Right ventricle myocardium inferior (tissue), 1 donor: ENCODE measurements at regions not wholly inside any gene's neighbourhood (a gene's known extent, or its start where the extent isn't known, plus 50 kb on each side); places are given as distances from the start of the nearest gene placed in this dataset.

Experiments used
- ATAC-seq: fragments of 200-7000 bp; cut with Tn5 transposase; one replicate; pipeline ENCODE4 v1.9.1; 2020; ENCODE audit warnings: mild to moderate bottlenecking, moderate library complexity
- DNase-seq: peaks from one replicate; pipeline ENCODE4 v3.0.0; 2021; ENCODE audit errors: missing footprints
- intact Hi-C: fragments of 100-400 bp; cut with DNase I; formaldehyde crosslinking; loops from one replicate; pipeline ENCODE4 v1.11.0; 2022
- donor health status: DM: no; HTN: yes; CAD: no; lungs with severe emphysema.

DNA sequence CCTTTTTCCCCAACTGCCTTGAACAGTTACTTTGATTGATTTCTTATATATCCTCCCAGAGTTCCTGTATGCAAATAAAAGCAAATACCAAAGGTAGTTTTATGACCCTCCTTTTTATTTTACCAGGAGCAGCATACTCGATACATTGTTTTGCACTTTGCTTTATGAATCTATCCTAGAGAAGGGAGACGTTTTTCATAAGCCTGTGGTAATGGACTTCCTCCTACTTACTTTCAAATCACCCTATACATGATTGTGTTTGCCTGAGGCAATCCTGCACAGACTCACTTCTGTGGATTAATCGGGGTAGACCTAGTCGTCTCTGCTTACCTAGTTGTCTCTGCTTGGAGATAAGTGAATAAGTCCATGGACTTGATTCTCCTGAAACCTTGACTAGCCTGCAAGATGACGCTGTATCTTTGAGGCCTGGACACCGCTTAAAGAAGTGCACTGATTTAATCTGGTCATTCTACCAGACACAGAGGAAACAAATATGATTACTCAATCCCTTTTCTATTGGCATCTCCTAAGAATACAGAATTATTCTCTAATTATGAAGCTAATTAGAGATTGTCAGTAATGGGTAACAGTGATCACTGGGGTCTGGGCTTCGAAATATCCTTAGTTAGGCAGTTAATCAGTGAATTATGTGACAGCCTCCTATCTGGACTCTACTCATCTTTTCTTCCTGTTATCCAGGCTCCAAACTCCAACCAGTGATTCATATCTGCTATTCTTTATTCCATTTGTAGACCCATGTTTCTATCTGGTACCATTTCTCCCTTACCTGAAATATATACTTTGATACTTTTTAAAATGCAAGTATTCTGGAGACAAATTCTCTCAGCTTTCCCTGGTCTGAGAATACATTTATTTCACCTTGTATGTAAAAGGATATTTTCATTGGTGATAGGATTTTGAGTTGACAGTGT lies 447.4 kb upstream of the TRIB2 start:
- DNase-seq, result no peak
- no peak for ATAC-seq
- intact Hi-C loops, result no loop called here

DNA sequence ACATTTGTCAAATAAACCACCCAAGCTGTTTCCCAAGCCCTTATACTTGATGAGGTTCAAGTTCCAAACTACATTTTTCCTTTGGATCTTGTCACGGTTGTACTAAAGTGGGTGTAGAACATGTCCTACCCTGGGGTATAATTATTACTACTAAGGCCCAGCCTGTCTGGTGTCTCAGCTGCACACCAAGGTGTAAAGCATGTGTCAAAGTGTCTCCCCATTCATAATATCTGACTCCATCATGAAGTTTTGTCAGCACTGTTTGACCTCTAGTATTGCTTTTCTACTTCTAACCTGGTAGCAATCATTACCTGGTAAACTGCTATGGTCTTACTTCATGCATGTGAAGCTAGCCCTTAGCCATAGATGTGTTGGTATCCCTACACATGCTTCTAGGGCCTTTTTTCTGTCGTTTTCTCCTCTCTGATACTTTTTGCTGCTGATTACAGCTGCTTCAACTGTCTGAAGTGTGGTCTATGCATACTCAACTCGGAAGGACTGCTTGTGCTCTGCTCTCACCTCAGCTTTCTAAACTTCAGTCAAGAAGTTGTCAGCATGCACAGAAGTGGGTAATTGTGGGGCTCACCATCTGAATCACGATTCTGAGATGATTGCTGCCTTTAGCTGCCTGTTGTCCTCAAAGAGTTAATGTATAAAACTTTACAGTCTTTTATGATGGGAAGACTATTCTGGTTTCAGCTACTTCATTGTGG lies 445.7 kb upstream of the TRIB2 start:
- ATAC-seq (no peak), DNase-seq (no peak)
- intact Hi-C loops, result no loop called here

DNA sequence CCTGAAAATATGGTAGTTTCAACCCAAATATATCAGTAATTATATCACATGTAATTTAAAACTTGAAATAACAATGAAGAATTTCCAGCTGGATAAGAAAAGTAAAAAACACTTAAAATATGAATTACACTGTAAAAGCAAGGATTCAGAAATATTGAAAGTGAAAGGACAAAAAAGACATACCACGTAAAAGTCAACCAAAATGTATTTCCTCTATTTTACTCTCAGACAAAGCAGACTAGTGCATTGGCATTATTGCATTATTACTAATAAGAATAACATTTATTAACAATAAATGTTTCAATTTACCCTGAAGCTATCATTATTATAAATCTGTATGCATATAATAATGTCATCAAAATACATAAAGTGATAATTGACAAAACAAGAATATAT lies 445.1 kb upstream of the TRIB2 start:
- intact Hi-C loops, result no loop called here
- DNase-seq, result no peak

DNA sequence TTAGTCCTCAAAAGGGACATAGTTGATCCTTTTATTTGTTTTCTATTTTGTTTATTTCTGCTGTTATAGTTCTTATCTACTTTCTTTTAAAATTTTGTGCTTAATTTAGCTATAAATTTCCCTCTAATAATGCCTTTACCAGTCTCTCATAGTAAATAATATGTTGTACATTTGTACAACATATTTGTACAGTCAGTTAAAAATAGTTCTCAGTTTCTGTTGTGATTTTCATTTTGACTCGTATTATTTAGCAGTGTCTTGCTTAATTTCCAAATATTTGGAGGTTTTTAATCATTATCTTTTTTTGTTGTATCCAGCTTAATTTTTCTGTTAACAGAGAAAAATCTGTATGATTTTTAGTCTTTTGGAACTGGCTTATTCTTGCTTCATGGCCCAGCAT lies 443.6 kb upstream of the TRIB2 start:
- no peak for ATAC-seq
- intact Hi-C loops, result no loop called here
- DNase-seq, result no peak

More for the DNA sequence above, 445.1 kb upstream of the TRIB2 start:
- ATAC-seq, result no peak

DNA sequence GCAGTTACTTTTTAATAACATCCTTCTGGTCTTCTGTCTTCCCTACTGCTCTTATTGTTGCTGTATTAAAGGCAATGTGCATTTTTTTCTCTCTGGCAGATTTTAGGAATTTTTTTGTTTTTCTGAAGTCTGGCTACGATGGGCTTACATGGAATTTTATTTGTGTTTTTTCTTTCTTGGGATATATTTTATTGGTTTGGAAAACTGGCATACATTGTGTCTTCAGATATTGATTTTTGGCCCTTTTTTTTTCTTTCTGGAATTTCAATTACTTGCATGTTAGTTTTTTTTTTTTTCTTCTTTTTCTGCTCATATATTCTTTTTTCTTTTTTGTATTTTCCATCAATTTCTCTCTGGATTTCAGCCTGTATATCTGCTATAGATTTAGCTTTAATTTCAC lies 442.1 kb upstream of the TRIB2 start:
- intact Hi-C loops, result no loop called here
- DNase-seq (no peak), ATAC-seq (no peak)

DNA sequence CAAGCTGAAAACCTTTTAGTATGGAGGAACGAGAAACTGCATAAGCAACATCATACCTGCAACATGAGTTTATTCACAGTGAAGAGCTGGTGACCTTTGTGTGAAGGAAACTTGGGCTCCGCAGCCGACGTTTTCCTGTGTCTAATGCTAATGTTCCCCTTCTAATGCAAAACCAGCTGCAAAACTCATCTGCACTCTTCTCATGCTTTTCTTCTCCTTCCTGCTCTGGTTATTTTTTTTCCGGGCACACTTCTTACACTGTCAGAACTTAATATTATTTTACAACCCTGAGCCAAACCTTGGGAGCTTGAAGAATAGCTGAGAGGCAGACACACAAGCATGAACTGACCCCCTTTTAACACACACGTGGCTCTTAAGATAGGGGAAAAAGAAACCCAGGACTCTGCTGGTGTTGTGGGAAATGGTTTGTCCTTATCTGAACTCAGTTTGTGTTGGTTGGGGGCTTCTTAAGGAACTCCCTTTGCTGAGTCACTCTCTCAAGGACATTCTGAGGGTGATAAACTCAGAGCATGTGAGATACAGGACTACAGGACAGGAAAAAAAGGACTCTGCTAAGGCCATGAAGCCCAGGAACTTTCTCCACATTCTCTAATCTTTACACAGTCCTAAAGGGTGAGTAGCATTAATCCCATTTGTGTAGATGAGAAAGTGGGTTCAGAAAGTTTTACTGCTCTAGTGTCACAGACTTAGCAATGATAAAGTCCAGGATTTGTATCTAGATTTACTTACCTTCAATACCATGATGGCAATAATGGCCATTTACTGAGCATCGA lies 439.3 kb upstream of the TRIB2 start:
- intact Hi-C loops, result no loop called here
- no peak for DNase-seq
- ATAC-seq, result no peak

DNA sequence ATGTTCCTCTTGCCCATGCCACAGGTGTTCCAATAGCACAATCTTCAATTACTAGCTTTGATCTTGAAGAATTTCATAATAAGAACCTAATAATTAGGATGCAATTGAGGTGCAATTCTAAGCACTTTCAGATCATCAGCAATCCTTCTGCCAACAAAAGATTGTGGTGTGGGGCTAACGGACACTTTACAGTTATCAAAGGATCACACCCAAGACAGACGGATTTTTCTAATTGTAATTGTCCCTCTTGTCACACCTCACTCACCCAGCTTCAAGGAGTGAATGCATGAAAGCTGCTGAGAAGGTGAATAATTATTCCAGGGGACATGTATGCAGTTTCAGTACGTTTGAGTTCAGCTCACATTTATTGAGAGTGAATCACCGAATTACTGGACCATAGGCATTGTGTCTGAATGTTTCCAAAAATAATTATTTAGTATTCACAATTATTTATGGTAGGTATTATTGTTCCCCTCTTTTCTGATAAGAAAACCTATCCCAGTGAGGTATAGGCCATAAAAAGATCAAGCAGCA lies 438.5 kb upstream of the TRIB2 start:
- intact Hi-C loops, result no loop called here
- ATAC-seq (no peak), DNase-seq (no peak)

DNA sequence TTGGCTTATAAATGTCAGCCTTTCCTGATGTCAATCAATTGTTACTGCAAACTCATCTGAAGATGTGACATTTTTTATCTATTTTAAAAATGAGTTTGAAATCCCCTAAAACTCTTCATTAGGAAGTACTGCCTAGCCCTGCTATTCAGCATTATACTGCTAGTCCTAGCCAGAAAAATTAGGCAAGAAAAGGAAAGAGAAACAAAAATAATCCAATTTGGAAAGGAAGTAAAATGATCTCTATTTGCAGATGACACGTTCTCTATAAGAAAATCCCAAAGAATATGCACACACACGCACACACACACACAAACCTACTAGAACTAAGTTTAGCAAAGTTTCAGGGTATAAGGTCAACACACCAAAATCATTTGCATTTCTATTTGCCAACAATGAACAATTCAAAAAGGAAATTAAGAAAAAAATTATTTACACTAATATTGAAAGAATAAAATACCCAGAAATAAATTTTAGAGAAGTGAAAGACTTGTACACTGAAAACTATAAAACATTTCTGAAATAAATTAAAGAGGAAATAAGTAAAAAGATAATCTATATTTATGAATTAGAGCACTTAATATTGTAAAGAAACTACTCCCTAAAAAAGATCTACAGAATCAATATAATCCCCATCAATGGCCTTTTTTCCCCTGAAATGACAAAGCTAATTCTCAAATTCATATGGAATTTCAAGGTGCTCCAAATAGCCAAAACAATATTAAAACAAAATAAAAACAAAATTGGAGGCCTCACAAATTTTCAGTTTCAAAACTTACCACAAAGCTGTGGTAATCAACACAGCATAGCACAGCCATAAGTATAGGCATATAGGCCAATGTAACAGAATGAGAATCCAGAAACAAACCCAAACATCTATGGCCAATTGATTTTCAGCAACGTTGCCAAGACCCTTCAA lies 433.7 kb upstream of the TRIB2 start:
- ATAC-seq (no peak), DNase-seq (no peak)
- intact Hi-C loops, result no loop called here

DNA sequence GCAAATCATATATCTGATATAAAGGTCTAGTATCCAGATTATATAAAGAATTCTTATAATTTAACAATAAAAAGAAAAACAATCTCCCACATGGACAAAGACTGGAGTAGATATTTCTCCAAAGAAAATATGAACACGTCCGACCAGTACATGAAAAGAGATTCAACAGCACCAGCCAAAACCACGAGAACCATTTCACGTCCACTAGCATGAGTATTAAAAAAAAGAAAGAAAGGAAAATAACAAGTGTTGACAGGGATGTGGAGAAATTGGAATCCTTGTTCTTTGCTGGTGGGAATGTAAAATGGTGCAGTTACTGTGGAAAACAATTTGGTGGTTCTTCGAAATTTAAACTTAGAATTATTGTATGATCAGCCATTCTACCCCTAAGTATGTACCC lies 432.7 kb upstream of the TRIB2 start:
- no peak for ATAC-seq

DNA sequence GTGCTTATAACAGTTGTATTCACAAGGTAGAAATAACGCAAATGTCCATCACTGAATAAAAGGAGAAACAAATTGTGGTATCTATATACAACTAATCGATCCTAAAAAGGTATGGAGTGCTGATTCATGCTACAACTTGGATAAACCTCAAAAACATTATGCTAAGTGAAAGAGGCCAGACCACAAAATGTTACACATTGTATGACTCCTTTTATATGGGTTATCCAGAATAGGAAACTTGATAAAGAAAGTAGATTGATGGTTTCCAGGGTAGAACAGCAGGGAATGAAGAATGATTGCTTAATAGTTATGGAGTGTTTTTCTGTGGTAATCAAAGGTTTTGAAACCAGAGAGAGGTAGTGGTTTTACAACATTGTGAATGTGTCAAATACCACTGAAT lies 432.2 kb upstream of the TRIB2 start:
- ATAC-seq (no peak), DNase-seq (no peak)
- intact Hi-C loops, result no loop called here

More for the DNA sequence above, 432.7 kb upstream of the TRIB2 start:
- no peak for DNase-seq
- intact Hi-C loops, result no loop called here

DNA sequence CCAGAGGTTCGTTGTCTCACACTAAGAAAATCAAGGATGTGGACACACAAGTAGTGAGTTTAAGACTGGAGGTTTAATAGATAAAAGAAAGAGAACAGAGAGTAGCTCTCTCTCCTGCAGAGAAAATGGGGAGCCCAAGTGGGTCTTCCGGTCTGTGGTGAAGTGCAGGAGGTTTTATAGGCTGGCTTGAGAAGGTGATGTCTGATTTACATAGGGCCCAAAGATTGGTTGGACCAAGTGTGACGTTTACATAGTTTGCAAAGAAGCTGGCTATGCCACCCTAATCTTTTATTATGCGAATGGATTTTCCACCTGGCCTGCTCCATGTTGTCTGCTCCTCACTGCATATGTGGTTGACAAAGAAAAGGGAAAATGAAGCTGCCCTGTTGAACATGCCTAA lies 430.4 kb upstream of the TRIB2 start:
- ATAC-seq (no peak), DNase-seq (no peak)
- intact Hi-C loops, result no loop called here

DNA sequence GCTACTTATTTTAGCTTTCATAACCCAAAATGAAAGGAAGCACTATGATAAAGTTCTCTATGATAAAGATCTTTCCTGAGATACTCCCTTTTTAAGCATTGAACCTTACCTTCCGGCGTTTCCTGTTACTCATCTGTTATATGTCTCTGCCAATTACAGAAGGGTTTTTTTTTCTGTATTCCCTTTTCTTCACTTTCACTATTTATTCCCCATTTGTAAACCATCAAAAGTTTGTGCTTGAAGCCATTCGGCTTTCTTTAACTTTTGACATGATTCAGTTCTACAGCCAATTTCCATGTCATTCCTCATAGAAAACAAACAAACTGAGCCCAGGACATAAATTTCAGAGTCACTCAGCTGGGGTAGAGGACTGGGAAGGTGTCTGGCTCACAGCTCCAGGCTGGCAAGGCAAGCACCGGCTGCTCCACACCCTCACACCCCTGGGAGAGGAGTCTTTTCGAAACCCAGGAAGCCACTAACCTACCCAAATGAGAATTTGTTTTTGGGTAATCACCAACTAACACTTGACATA lies 429.4 kb upstream of the TRIB2 start:
- no peak for DNase-seq
- peak; percentile 72 for ATAC-seq
- intact Hi-C loops, result no loop called here

DNA sequence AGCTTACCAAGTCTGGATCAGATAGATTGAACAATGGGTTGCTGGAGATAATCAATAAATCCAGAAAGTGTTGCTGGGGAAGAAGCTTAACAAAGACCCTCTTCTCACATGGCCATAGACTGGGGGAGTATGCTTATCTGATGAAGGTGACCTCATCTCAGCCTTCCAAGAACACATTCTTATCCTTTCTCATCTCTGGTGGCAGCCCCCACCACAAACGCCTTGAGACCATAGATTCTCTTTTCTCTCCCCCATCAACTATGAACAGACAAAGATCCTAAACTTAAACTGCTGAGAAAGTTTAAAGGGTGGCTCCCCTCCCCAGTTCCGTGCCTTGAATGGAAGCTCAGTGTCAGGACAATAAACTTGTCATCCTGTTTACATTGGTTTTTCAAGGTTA lies 428.7 kb upstream of the TRIB2 start:
- intact Hi-C loops, result no loop called here
- DNase-seq (no peak), ATAC-seq (no peak)

DNA sequence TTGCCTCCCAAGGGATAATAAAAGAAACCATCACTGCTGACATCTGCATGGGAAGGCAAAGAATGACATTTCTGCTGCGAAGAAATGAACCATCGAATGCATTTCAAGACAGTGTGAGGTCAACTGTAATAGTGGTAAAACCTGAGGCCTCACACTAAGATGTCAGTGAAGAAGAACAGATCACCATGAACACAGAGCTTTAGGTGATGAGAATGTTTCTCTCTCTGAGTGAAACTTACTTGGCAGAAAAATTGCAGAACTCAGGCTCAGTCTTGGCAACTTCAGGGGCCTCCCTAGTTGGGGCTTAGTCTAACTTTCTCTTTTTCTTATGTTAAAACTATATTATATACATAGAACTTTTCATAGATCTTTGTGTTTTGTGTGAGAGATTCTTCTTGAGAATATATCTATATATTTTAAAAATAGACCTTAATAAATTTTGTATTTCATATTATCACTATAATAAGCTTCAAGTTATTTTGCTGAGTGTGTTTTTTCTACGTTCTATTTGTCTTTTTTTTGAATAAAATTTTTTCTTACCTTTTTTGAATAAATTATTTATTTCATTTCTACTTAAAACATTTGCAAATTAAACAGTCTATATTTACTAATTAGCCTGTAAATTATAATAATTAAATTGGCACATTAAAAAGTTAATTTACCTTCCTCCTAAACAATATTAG lies 427.5 kb upstream of the TRIB2 start:
- intact Hi-C loops, result no loop called here
- DNase-seq (no peak), ATAC-seq (no peak)

DNA sequence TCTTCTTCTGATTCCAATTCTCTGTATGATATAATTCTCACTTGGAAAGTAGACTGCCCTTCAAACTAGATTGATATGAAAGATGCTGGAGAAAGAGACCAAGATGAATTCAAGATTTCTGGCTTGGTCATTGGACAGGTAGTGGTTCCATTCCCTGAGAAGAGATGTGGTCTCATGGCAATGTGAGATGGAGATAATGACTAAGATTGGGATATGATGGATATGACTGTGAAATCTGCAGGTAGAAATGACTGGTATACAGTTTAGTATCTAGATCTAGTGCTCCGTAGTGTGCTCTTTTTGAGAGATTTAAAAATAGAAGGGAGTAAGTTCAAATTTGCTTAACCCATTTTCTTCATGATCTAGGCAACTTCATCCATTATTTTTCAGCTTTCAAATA lies 425.4 kb upstream of the TRIB2 start:
- ATAC-seq (no peak), DNase-seq (no peak)
- intact Hi-C loops, result no loop called here

DNA sequence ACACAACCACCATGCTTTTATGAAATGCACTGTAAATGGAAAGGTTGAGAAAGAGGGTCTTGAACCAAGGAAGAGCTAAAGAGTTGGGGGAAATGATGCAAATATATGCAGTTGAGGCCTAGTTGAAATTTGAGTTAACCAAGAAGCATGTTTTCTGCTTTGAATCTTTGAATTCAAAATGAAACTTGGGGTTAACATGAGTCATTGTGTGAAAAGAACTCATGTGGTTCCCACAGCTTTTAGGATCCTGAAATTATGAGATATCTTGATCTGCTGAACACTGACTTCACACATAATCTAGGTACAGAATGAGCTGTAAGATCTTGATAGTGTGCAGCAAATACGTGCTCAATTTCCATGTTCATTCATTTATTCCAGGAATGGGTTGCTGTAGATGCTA lies 422.9 kb upstream of the TRIB2 start:
- no peak for DNase-seq
- intact Hi-C loops, result no loop called here
- ATAC-seq, result no peak

DNA sequence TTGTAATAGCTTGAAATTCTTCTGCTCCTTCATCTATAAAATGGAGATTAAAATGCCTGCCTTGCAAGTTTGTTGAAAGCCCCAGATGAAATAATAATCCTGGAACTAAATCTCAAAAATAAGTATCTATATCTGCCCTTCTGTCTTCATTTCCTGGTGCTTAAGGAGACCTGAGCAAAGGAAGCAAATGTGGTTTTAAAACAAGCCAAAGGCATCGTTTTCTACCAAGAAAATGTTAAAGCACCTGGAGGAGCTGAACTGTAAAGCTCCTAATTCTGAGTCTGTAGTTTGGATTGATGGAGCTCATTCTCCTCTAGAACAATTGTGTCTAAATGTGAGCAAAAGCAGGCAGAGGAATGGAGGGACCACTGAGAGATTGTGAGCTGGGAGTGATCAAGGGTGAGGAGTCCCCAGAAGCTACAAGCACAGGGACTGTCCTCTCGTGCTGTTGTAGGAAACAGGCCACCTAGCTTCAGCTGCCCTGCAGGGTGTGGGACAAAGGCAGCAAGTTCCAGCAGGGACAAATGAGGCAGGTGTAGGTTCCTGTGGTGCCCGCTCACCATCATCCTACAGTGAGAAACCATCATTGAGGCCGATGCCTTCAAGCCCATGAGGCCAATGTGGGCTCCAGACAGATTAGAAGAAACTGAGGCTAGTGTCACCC lies 420.7 kb upstream of the TRIB2 start:
- DNase-seq, result no peak
- intact Hi-C loops, result no loop called here
- peak; percentile 8 for ATAC-seq
